ENCODE measurements at regions not wholly inside any gene's neighbourhood (a gene's known extent, or its start where the extent isn't known, plus 50 kb on each side); places are given as distances from the start of the nearest gene placed in this dataset.

DNA sequence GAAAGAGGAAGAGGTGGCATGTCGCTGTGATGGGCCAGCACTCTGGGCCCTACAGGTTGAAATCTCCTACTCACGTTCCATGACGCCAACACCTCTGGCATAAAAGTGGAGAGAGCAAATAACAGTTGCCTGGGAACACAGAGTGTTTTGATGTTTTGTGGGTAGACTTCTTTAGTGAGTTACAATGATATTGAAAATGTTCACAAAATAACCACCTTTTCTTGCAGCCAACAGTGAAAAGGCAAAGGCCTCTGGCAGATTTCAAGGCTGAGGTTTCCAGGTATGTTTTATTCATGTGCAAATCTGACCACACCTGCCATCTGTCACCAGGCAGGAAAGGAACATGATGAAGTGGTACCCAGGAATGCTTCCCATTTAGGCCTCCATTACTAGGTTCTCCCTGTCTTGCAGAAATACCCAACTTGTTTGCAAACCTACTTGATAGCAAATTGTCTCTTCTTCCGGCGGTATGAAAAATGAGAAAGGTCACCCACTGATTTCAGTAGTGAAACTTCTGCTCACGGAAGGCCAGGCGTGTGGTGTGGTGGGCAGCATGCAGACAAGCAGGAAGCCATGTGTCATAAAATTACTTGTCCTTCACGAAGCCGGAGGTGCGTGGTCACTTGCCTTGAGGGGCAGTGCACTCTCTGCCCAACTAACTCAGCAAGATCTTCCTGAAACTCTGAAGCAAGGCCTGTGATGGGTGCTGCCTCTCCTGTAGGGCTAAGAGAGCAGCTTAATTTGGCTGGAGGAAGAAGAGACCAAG is 299.1 kb upstream of the PRDM1 start:
- peak; percentile 89 for DNase-seq

DNA sequence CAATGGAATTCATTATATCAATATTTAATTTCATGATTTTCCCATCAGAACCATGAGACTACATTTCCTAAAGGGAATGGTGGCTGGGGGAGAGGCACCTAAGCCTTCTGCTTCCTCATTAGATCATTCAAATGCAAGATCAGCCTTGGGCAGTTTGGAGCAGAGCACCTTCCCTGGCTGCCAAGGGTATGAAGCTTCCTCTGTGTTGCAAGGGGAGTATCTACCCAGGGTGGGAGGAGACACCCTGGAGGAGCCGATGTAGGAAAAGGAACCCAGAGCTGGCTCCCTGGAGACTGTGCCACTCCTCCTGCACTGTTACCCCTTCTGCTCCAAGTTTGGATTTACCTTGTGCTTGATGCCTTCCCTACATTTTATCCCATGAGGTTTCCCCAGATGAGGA is 299.7 kb upstream of the PRDM1 start:
- DNase-seq, result no peak

DNA sequence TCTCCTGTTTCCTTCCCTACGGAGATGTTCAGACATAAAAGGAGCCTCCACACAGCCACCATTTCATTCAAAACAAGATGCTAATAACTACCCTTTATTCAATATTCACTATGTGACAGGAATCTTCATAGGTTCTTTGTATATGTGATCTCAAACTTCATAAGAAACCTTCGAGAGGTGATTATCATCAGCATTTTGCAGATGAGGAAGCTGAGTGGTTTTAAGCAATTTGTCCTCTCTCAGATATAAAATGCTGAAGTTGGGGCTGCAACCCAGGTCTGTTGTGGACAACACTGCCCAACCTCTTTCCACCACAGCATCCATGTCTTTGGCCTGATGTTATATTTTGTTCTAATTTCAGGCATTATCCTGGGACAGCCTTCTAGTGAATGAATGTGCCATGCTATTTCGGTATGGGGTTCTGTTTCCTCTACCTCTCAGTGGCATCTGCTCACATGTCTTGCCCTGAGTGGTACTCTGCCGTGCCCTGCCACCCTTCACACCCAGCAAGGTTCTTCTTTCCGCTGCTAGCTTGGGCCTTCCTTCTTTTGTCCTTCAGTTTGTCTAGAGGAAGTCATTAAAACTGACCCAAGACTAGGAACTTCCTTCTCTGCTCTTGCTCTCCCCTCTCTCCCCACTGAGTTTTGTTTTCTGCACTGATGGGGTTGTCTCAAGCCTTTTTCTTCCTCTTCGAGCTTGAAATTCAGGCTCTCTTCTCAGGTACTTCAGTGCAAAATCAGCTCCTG is 300.9 kb upstream of the PRDM1 start:
- no peak for DNase-seq

DNA sequence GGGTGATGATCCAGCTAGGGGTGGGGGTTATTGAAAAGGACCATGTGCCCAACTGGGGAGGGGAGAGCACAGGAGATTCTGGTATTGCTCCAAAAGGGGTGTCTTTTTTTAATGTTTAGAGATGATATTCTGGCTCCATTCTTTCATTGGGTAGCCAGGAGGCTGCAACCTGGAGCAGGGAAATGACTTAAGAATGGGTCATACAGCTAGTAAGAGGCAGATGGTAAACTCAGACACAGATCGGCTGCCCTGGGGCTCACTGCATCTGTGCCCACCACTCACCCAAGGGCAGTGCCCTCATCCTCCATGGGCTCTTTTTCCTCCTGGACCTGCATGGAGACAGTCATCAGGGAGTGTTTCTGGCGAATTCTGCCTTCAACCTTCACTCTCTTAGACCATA is 302.0 kb upstream of the PRDM1 start:
- no peak for DNase-seq

DNA sequence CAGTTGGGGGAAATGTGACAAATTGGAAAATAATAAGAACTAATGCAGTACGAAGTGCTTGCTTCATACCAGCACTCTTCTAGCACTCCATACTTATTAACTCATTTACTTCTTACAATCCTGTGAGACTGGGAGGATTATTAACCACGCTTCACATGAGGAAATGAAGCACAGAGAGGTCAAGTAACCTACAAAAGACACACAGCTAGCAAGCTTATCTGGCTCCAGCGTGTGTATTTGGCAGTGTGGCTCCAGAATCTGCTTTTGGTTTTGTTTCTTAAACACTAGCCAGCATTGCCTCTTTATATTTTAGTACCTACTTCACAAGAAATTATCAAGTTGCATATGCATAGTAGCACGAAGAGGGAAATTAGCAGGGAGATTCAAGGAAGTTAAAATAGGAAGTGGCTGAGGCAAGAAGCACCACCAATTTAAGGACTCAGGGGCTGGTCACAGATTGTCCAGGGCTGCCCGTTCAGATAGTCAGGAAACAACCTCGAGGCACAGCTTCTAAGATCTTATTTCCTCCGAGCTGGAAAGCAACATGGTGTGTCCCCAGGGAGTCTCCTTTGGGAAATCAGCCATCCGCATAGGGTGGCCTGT is 302.7 kb upstream of the PRDM1 start:
- DNase-seq, result no peak

DNA sequence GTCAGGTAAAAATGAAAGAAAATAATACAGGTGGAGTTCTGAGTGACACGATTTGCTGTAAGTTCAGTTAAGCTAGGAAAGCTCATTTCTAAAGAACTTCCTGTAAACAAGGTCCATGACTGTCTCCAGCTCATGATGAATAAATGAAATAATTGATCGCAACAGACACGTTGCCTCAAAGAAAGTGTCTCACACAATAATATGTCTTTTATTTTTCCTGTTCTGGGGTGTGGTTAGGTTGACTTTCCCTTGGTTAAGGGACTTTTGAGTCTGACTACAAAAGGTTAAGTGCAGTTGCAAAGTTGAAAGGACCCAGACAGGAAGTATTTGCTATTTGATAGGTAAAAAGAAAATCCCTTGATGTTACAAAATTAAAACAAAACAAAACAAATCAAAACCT is 304.2 kb upstream of the PRDM1 start:
- DNase-seq, result no peak

DNA sequence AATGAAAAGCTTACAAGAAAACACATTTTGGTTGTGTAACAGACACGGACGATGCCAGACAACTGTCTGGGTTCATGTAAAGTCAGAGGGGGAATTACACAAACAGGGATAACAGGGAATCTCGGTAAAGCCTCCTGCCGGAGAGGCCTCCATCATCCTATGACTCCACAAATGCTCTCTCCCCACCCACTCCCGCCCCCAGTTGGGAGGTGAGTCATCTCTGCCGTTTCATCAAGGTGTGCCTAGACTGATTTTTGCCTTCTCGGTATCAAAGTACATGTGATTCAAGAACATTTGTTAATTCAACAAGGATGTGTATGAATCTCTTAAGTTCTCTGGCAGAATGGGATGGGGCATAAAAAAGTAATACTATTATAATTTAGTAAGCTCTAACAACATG is 304.9 kb upstream of the PRDM1 start:
- peak; percentile 63 for DNase-seq

DNA sequence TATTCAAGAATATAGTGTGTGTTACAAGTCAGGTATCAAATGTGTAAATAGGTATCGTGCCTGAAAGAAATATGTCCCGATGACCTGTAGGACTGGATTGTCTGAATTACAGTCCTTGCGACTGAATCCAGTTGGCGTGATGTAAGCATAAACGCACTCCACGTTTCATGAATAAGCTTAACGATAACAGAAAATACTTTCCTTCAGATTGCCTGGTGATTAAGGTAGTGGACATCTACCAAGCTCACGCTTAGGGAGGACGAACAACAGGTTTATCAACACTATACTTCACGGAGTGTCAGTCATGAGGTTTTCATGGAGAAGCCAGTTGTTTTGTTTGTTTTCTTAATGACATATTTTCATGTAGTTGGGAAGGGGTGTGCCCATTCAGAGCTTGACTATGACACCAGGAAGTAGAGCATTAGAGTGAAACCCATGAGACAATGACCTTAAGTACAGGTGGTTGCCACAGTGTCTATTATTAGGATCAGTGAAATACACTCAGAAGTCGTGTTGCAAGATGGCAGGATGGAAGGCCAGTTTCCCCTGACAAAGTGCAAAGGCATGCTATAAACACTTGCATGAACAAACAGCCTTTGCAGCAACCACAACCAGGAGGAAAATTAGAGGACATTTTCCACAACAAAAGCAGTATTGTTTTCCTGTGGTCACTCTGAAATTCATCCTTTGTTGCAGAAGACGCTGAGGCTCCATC is 305.8 kb upstream of the PRDM1 start:
- no peak for DNase-seq

DNA sequence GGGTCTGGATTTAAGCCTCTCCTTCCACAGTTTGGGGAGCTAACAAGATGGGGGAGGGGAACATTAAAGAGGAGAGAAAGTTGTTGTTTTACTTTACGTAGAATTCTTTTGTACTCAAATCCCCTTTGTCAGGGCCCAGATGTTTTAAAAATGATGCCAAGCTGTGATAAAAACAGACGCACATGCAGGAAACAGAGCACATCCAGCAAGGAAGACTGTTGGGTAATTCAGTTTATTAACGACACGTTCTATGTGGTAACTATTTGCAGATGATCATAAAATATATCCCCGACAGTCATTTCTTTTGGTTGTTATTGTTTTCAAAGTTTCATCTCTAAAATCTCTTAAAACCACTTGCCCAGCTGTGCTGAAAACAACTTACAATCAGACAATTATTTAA is 307.0 kb upstream of the PRDM1 start:
- no peak for DNase-seq

DNA sequence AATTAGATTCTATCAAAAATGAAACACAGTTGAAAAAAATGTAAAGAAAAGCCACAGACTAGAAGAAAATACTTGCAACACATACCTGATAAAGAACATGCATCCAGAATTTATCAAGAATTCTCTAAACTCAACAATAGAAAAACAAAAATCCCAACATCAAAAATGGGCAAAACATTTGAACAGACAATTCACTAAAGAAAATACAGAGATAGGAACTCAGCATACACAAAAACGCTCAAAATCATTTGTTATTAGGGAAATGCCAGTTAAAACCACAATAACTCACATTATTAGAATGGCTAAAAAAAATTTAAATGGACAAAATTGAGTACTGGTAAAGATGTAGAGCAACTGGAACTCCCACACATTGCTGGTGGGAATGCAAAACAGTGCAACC is 311.0 kb upstream of the PRDM1 start:
- DNase-seq, result no peak

DNA sequence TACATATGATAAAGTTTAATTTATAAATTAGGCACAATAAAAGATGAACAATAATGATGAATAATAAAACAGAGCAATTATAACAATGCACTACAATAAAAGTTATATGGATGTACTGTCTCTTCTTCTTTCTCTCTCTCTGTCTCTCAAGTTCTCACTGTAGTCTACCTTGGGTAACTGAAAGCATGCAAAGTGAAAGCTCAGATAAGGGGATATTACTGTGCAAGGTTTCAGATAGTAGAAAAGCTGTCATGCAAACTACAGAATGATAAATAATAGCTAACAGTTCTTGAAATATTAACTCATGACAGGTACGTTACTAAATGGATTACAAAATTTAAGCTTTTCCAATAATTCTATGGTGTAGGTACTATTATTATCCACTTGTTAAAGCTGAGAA is 311.9 kb upstream of the PRDM1 start:
- no peak for DNase-seq

DNA sequence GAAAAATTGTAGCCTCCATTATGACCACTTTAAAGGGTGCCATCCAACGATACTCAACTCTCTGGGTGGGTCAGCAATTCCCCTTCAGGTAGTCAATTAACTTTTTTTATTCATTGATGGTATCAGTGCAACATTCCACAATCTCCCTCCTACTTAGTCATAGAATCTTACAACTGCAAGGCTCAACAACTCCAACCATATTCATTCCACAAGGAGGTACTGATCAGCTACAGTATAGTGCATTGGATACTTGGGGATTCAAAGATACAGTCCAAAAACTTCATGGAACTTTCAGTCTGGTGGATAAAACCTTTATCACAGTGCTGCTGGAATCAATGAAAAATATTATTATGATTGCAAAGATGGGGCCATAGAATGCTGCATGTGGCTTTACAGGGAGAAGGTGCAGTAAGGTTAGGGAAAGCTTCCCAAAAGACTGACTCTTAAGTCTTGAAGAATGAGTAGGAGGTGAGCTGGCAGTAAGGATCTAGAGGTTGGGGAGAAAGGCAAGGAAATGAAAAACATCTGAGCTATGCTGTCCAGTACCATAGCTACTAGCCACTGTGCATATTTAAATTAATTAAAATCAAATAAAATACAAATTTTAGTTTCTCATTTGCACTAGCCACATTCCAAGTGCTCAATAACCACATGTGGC is 314.7 kb upstream of the PRDM1 start:
- DNase-seq, result no peak

DNA sequence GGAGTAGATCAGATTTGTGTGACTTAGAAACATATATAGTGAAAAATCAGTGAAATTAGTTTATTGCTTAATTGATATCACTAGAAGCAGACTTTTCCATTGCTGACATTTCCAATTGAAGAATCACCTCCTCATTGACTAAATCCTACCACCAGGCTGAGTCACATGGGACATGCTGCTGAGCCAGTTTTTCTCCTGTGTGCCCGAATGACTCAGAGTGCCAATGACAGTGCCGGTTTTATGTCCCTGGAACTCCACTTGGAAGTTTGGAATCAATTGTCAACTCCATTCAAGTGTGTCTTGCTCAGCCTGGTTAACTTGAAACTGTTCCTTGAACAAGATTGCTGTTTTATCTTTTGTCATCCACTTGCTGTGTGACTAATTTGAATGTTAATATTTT is 316.1 kb upstream of the PRDM1 start:
- no peak for DNase-seq

DNA sequence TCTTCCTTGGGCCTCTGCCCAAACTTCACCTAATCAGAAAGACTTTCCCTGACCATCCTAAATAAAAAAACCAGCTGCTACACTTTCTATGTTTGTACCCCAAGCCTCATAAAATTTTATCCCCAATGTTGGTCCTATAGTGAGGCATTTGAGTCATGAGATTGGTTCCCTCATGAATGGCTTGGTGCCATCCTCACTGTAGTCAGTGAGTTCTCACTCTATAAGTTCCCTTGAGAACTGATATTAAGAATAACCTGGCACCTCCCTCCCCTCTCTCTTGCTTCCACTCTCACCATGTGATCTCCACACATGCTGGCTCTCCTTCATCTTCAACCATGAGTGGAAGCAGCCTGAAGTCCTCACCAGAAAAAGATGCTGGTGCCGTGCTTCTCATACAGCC is 316.9 kb upstream of the PRDM1 start:
- no peak for DNase-seq

DNA sequence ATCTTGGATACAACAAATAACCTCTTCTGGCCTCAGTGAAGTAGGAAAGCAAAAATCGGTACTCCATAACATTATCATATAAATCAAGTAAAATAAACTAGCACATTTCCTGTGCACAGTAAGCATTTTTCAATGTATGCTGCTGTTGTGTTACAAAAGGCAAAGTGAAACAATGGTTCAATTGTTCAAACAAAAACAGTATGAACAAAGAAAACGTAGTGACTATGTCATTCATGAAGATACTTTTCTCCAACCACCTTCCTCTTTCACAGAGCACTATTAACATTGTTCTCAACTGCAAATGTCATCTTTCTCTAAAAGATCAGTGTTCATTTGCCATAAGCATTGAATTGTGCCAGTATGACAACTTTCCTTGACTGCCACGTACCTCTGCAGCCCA is 318.6 kb upstream of the PRDM1 start:
- no peak for DNase-seq

DNA sequence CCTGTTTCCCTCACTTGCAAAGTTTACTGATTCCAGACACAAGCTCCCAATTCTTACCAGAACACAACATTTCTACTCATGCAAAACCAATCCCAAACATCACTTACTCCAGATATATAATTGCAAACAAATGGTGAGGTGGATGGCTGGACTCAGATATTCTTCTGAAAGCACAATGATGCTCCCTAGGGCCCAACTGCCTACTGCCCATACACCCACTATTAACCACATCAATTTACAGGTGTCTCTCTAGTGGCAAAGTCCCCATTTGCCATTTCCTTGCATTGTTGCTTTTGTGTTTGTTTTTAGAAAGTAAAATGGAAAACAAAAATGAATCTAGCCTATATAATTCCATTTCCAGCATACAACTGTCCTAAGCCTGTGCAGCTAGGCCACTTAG is 320.9 kb upstream of the PRDM1 start:
- no peak for DNase-seq

DNA sequence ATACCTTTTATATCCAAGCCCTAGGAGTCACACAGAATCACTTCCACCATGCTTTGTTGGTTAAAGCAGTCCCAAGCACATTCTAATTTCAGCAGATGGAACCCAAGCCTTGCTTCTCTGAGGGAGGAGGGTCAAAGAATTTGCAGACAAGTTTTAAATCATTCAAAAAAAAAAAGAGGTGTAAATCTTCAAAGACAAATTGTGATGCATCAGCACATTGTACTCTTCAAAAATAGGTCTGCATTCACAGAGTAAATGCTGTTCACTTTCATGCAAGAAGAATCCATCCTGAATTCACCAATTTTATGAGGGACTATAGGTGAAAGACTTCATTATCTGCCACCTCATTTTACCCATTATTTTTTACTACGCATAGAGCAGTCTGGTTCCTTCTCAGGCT is 321.8 kb upstream of the PRDM1 start:
- DNase-seq, result no peak

DNA sequence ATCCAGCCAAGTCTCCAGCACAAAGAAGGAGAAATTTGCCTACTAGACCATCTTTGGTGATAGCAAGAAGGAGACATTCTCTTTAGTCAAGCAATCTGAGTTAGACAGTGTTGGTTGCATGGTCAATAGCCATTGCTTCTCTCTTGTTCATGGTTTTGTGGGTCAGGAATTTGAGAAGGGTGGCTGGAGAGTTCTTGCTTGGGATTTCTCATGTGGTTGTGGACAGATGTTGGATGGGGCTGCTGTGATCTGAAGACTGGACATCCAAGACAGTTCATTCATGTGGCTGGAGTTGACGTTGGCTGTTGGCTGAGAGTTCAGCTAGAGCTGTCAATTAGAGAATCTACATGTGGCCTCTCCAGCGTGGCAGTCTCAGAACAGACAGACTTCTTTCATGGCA is 322.3 kb upstream of the PRDM1 start:
- DNase-seq, result no peak

DNA sequence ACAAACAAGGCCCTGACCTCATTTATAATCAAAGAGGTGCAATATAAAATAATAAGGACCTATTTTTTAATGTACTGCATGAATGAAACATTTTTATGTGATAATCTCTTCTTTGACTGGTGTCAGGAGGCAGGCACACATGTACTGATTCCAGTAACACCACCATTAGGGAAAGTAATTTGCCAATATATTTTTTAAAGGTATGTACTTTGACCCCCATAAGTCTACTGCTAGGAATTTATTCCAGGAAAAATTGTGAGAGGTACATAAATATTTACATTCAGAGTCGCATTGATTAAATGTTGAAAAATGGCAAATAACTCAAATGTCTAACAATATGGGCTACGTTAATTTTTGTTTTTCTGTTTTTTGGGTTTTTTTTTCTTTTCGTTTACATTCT is 325.4 kb upstream of the PRDM1 start:
- no peak for DNase-seq

DNA sequence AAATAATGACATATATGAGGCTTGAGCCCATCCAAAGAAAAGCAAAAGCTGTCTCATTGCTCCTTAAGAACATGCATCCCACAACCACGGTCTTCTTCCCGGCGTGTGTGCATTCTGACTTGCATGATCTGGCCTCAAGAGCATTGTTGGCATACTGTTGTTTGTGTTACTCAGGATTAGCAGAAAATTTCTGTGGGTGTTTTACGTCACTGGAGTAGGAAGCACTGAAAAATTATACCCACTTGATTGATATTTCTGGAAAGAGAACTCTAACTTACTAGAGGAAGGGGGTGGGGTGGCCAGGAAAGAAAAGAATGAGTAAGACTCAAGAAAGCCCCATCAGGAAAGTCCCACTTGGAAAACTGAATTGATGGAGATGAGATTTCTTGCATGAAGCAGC is 326.2 kb upstream of the PRDM1 start:
- no peak for DNase-seq

DNA sequence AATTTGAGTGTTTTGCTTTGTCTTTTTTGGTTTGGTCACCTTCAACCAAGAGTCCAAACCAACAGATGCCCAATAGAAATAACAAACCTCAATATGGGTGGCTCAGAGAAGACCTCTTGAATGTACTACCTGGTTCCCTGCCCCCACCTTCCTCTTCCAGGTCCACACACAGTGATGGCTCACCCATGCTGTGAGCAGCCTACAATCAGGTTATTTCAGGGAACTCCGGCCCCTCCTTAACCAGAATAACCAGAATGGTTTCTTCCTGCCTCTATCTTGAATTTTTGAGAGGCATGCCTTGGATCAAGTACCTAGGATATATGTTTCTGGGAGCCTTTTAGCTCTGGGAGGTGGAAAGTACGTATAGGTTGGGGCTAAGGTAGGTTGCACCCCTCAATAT is 327.1 kb upstream of the PRDM1 start:
- DNase-seq, result no peak

DNA sequence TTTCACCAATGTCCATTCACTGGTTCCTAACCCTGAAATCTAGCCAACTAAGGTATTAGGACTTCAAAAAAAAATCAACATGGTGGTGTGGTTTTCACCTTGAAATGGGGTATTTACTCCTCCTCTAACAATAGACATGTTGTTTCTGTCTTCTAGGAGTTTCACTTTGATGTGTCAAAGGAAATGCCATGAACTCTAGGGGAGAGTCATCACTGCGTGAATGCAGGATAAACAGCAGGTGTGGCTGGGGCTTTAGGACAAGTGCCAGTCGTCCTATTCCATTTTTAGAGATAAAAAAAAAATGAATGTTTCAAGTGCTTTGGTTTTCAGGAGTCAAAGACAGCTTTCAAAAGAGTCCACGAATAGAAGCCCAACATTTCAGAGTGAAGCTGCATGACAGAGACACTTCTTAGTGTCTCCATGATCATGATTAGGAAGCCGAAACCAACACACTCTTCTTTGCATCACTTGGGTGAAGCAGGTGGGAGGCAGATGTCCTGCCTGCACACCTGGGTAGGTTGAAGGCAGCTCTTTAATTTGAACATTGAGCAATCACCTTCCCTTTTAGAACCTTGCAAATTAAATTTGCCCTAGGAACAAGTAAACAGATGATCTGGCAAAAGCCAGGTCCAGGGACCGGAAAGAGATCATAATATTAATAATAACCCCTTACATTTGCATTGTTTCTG is 328.5 kb upstream of the PRDM1 start:
- peak; percentile 77 for DNase-seq

DNA sequence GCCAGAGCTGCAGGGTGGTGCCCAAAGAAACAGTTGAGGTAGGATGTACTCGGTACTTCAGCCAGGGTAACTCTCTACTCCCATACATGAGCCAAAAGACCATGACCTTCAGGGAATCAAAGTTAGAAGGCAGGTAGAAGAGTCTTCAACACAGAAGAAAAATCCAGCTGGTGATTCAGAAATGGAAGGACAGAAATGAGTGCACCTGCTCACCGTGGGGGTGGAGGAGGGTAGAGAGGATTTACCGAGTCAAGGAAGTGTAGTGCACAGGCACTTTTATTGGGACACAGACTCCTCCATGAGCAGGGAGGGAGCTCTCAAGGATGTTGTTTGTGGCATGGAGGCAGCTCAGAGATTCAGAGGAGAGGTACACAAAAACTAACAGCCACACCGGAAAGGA is 330.3 kb upstream of the PRDM1 start:
- DNase-seq, result peak; percentile 60

Data from activated CD4-positive, alpha-beta T cell treated with anti-CD3 and anti-CD28 coated beads, Interleukin-2, Interleukin-6, amounts not matched to agents 100 ng/mL and 50 ng/mL, durations not matched to agents 16 hours and 8 hours (primary cell).